ENCODE measurements at regions not wholly inside any gene's neighbourhood (a gene's known extent, or its start where the extent isn't known, plus 50 kb on each side); places are given as distances from the start of the nearest gene placed in this dataset.

DNA sequence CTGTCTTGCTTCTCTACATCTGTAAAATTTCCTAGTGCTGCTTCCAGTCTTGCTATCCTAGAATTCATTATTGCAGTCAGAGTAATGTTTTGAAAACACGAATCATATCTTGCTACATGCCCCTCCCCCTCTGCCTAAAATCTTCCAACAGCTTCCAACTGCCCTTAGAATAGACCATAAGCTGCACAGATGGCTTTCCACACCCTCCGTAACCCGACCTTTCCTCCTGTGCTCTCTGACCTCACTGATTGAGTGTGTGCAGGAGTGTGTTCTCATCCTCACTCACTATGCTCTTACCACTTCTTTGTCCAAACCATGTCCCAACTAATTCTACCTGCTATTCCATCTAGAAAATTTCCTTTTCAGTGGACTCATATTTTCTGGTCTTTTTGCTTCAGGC lies 121.2 kb upstream of the ANKRD1 start:
- no peak overlapping the region for H4K8ac ChIP-seq (ENCODE audit: low read length)
- 72% methylated on average over 3 of the region's 3 CpGs for WGBS
- H3K9ac ChIP-seq (ENCODE audit: low read length) = no peak overlapping the region
- no peak overlapping the region for H2BK120ac ChIP-seq (ENCODE audit: low read depth, low read length)
- no peaks in the 10 kb centered on the region for H3K79me1 ChIP-seq (replicated peaks; ENCODE audit: low read length, poor library complexity, severe bottlenecking)
- H3K4me1 ChIP-seq (ENCODE audit: control insufficient read depth, insufficient read depth, low read depth, low read length) = no peaks in the 10 kb centered on the region
- H2BK15ac ChIP-seq (ENCODE audit: low read depth, poor library complexity, severe bottlenecking) = no peak overlapping the region
- H3K14ac ChIP-seq (ENCODE audit: low read length in 2 of 2) = no peak overlapping the region
- no peak overlapping the region for H2AK5ac ChIP-seq (ENCODE audit: low read length, severe bottlenecking)
- no peaks in the 10 kb centered on the region for H3K36me3 ChIP-seq (ENCODE audit: control insufficient read depth in 1 of 2, insufficient read depth in 2 of 2, low read depth in 1 of 2, low read length in 2 of 2)
- H3K18ac ChIP-seq (ENCODE audit: low read depth in 1 of 2, low read length in 2 of 2) = no peak overlapping the region
- no peak overlapping the region for H3K23ac ChIP-seq (ENCODE audit: low read length in 2 of 2)
- no peak overlapping the region for H3K4ac ChIP-seq (ENCODE audit: low read depth in 1 of 2, low read length in 2 of 2)
- no peak overlapping the region for H3K27ac ChIP-seq (ENCODE audit: low read length, poor library complexity, severe bottlenecking)
- no peak overlapping the region for H2BK5ac ChIP-seq (ENCODE audit: low read depth, low read length, poor library complexity, severe bottlenecking)
- DNase-seq = no peak
- no peak overlapping the region for H3K4me2 ChIP-seq (ENCODE audit: low read length, poor library complexity, severe bottlenecking)
- no peak overlapping the region for H2AFZ ChIP-seq (ENCODE audit: low read depth, low read length)
- no peak overlapping the region for H3K4me3 ChIP-seq (ENCODE audit: insufficient read depth in 1 of 2, low read depth in 1 of 2, low read length in 2 of 2)
- H3K27me3 ChIP-seq (ENCODE audit: control insufficient read depth in 1 of 2, insufficient read depth in 1 of 2, low read length in 2 of 2) = peaks cover 0 to 7% of the 10 kb centered on the region in 2 experiments
- H2BK12ac ChIP-seq (ENCODE audit: low read length in 2 of 2) = no peak overlapping the region
- no peak overlapping the region for H4K91ac ChIP-seq (ENCODE audit: low read length)
- H3K9me3 ChIP-seq (ENCODE audit: control insufficient read depth, low read length) = no peaks in the 10 kb centered on the region

DNA sequence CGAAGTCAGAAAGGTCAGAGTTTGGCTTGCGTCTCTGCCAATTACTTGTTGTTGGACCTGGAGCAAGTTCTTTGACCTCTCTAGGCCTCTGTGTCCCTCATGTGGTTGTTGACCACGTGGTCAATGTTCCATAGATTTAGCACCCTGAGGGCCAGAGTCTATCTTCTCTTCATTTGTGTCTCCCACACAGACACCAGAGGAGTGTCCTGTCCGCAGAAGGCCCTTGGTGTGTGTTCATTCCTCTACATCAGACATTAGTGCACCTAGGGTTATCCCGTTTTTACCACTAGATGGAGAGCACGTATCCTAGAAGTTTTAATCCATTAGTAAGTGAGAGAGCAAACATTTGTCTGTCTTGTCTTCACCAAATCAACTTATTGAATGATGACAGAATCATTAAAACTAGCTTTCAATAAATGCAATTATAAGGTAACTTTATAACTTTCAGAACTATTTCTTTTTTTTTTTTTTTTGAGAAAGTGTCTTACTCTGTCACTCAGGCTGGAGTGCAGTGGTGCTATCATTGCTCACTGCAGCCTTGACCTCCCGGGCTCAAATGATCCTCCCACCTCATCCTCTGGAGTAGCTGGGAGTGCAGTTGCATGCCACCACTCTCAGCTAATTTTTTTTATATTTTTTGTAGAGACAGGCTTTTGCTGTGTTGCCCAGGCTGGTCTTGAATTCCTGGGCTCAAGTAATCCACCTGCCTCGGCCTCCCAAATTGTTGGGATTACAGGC lies 122.5 kb upstream of the ANKRD1 start:
- no peak overlapping the region for H4K91ac ChIP-seq (ENCODE audit: low read length)
- H2BK12ac ChIP-seq (ENCODE audit: low read length in 2 of 2) = no peak overlapping the region
- no peaks in the 10 kb centered on the region for H3K4me1 ChIP-seq (ENCODE audit: control insufficient read depth, insufficient read depth, low read depth, low read length)
- no peak overlapping the region for H2BK15ac ChIP-seq (ENCODE audit: low read depth, poor library complexity, severe bottlenecking)
- H3K4me3 ChIP-seq (ENCODE audit: insufficient read depth in 1 of 2, low read depth in 1 of 2, low read length in 2 of 2) = no peak overlapping the region
- H3K79me1 ChIP-seq (replicated peaks; ENCODE audit: low read length, poor library complexity, severe bottlenecking) = no peaks in the 10 kb centered on the region
- no peak overlapping the region for H3K18ac ChIP-seq (ENCODE audit: low read depth in 1 of 2, low read length in 2 of 2)
- H3K14ac ChIP-seq (ENCODE audit: low read length in 2 of 2) = no peak overlapping the region
- no peak overlapping the region for H2BK5ac ChIP-seq (ENCODE audit: low read depth, low read length, poor library complexity, severe bottlenecking)
- no peak overlapping the region for H3K4me2 ChIP-seq (ENCODE audit: low read length, poor library complexity, severe bottlenecking)
- WGBS = 63% methylated on average over 6 of the region's 8 CpGs
- no peak overlapping the region for H2AFZ ChIP-seq (ENCODE audit: low read depth, low read length)
- no peak overlapping the region for H3K4ac ChIP-seq (ENCODE audit: low read depth in 1 of 2, low read length in 2 of 2)
- peak; percentile 46 for DNase-seq
- no peak overlapping the region for H2AK5ac ChIP-seq (ENCODE audit: low read length, severe bottlenecking)
- no peak overlapping the region for H4K8ac ChIP-seq (ENCODE audit: low read length)
- H3K9me3 ChIP-seq (ENCODE audit: control insufficient read depth, low read length) = no peaks in the 10 kb centered on the region
- H3K23ac ChIP-seq (ENCODE audit: low read length in 2 of 2) = no peak overlapping the region
- no peaks in the 10 kb centered on the region for H3K36me3 ChIP-seq (ENCODE audit: control insufficient read depth in 1 of 2, insufficient read depth in 2 of 2, low read depth in 1 of 2, low read length in 2 of 2)
- no peak overlapping the region for H2BK120ac ChIP-seq (ENCODE audit: low read depth, low read length)
- no peak overlapping the region for H3K9ac ChIP-seq (ENCODE audit: low read length)
- H3K27me3 ChIP-seq (ENCODE audit: control insufficient read depth in 1 of 2, insufficient read depth in 1 of 2, low read length in 2 of 2) = peaks cover 0 to 7% of the 10 kb centered on the region in 2 experiments
- no peak overlapping the region for H3K27ac ChIP-seq (ENCODE audit: low read length, poor library complexity, severe bottlenecking)

DNA sequence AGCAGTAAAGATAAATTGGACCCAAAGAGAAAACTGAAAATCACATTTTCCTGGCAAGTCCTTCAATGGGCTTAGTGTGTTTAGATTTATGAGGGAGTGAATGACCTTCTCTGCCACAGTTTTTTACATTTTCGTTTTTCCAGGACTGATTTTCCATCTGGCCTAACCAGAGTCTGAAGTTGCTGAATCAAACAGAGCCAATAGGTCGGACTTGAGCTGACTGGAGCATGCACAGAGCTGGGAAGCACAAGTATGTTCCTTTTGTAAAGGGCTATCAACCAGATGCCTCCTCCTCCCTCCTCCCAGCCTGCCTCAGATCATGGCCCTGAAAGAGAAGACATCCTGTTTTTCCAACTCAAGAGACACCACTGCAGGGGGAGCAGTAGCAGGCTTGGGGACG lies 126.0 kb upstream of the ANKRD1 start:
- Histone ChIP-seq H3K4me1 (ENCODE audit: control insufficient read depth, insufficient read depth, low read depth, low read length) (no peaks in the 10 kb centered on the region), H3K14ac (ENCODE audit: low read length in 2 of 2) (no peak overlapping the region), H3K9ac (ENCODE audit: low read length) (no peak overlapping the region), H3K4me3 (ENCODE audit: insufficient read depth in 1 of 2, low read depth in 1 of 2, low read length in 2 of 2) (no peak overlapping the region), H2BK120ac (ENCODE audit: low read depth, low read length) (no peak overlapping the region), H3K27ac (ENCODE audit: low read length, poor library complexity, severe bottlenecking) (no peak overlapping the region), H2BK5ac (ENCODE audit: low read depth, low read length, poor library complexity, severe bottlenecking) (no peak overlapping the region), H3K27me3 (ENCODE audit: control insufficient read depth in 1 of 2, insufficient read depth in 1 of 2, low read length in 2 of 2) (no peaks in the 10 kb centered on the region), H3K36me3 (ENCODE audit: control insufficient read depth in 1 of 2, insufficient read depth in 2 of 2, low read depth in 1 of 2, low read length in 2 of 2) (no peaks in the 10 kb centered on the region), H3K18ac (ENCODE audit: low read depth in 1 of 2, low read length in 2 of 2) (peak overlapping the region in 1 of 2 experiments; percentile 18), H3K23ac (ENCODE audit: low read length in 2 of 2) (no peak overlapping the region), H3K4ac (ENCODE audit: low read depth in 1 of 2, low read length in 2 of 2) (no peak overlapping the region), H2AFZ (ENCODE audit: low read depth, low read length) (peak overlapping the region; percentile 57), H4K8ac (ENCODE audit: low read length) (no peak overlapping the region), H2BK15ac (ENCODE audit: low read depth, poor library complexity, severe bottlenecking) (no peak overlapping the region), H2AK5ac (ENCODE audit: low read length, severe bottlenecking) (no peak overlapping the region), H2BK12ac (ENCODE audit: low read length in 2 of 2) (no peak overlapping the region), H3K79me1 (replicated peaks; ENCODE audit: low read length, poor library complexity, severe bottlenecking) (no peaks in the 10 kb centered on the region), H3K9me3 (ENCODE audit: control insufficient read depth, low read length) (no peaks in the 10 kb centered on the region), H3K4me2 (ENCODE audit: low read length, poor library complexity, severe bottlenecking) (no peak overlapping the region), H4K91ac (ENCODE audit: low read length) (no peak overlapping the region)
- DNase-seq = peak; percentile 51
- WGBS = 13% methylated on average over 3 of the region's 3 CpGs

DNA sequence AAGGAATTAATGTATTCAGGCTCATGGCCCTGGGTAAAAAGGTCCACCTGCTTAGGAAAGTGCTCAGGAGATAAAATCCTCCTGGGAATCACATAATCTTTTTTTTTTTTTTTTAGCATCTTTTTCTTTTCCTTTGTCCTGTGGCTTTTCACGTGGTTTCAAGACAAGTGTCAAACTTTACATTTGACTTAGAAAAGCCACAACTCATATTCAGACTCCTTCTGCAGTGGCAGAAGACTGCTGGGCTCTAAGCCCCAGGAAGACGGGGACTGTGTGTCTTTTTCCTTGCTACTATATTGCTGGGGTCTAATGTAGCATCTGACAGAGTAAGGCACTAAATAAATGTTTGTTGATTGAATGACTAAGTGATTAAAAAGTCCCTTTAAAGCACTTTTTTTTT lies 127.5 kb upstream of the ANKRD1 start:
- Histone ChIP-seq H3K4me2 (ENCODE audit: low read length, poor library complexity, severe bottlenecking) (no peak overlapping the region), H3K9me3 (ENCODE audit: control insufficient read depth, low read length) (no peaks in the 10 kb centered on the region), H3K4ac (ENCODE audit: low read depth in 1 of 2, low read length in 2 of 2) (no peak overlapping the region), H3K27me3 (ENCODE audit: control insufficient read depth in 1 of 2, insufficient read depth in 1 of 2, low read length in 2 of 2) (no peaks in the 10 kb centered on the region), H4K8ac (ENCODE audit: low read length) (no peak overlapping the region), H4K91ac (ENCODE audit: low read length) (no peak overlapping the region), H2AK5ac (ENCODE audit: low read length, severe bottlenecking) (no peak overlapping the region), H2BK120ac (ENCODE audit: low read depth, low read length) (no peak overlapping the region), H3K4me1 (ENCODE audit: control insufficient read depth, insufficient read depth, low read depth, low read length) (no peaks in the 10 kb centered on the region), H3K14ac (ENCODE audit: low read length in 2 of 2) (no peak overlapping the region), H3K18ac (ENCODE audit: low read depth in 1 of 2, low read length in 2 of 2) (no peak overlapping the region), H2BK12ac (ENCODE audit: low read length in 2 of 2) (no peak overlapping the region), H3K79me1 (replicated peaks; ENCODE audit: low read length, poor library complexity, severe bottlenecking) (no peaks in the 10 kb centered on the region), H2AFZ (ENCODE audit: low read depth, low read length) (no peak overlapping the region), H3K4me3 (ENCODE audit: insufficient read depth in 1 of 2, low read depth in 1 of 2, low read length in 2 of 2) (no peak overlapping the region), H2BK5ac (ENCODE audit: low read depth, low read length, poor library complexity, severe bottlenecking) (no peak overlapping the region), H2BK15ac (ENCODE audit: low read depth, poor library complexity, severe bottlenecking) (no peak overlapping the region), H3K23ac (ENCODE audit: low read length in 2 of 2) (no peak overlapping the region), H3K27ac (ENCODE audit: low read length, poor library complexity, severe bottlenecking) (no peak overlapping the region), H3K36me3 (ENCODE audit: control insufficient read depth in 1 of 2, insufficient read depth in 2 of 2, low read depth in 1 of 2, low read length in 2 of 2) (no peaks in the 10 kb centered on the region), H3K9ac (ENCODE audit: low read length) (no peak overlapping the region)
- no peak for DNase-seq
- 80% methylated on average over 2 of the region's 2 CpGs for WGBS
